ENCODE measurements at regions not wholly inside any gene's neighbourhood (a gene's known extent, or its start where the extent isn't known, plus 50 kb on each side); places are given as distances from the start of the nearest gene placed in this dataset.

- in situ Hi-C loops (cut with MboI; ENCODE audit: low sequenced_read_pairs, unreplicated experiment), result no loop called here
- no peak for DNase-seq (ENCODE audit: low spot score)
- TF ChIP-seq CTCF (IDR thresholded peaks at IDR 0.05; ENCODE audit: borderline replicate concordance, control extremely low read depth, extremely low read depth, insufficient read depth, missing control alignments), result no peak
Observed at GRCh38 chr9:73011181-73011750, 58.4 kb upstream of the ALDH1A1 start.

- DNase-seq (ENCODE audit: low spot score), result no peak
- no peak for TF ChIP-seq CTCF (IDR thresholded peaks at IDR 0.05; ENCODE audit: borderline replicate concordance, control extremely low read depth, extremely low read depth, insufficient read depth, missing control alignments)
- in situ Hi-C loops (cut with MboI; ENCODE audit: low sequenced_read_pairs, unreplicated experiment), result no loop called here
Observed at GRCh38 chr9:73009649-73010288, 56.9 kb upstream of the ALDH1A1 start.

- in situ Hi-C loops (cut with MboI; ENCODE audit: low sequenced_read_pairs, unreplicated experiment), result no loop called here
- DNase-seq (ENCODE audit: low spot score), result no peak
Observed at GRCh38 chr9:73007966-73008672, 55.3 kb upstream of the ALDH1A1 start.

GRCh38 chr9:73006986-73007385 lies 54.1 kb upstream of the ALDH1A1 start:
- no peak for DNase-seq (ENCODE audit: low spot score)
- TF ChIP-seq CTCF (IDR thresholded peaks at IDR 0.05; ENCODE audit: borderline replicate concordance, control extremely low read depth, extremely low read depth, insufficient read depth, missing control alignments), result no peak
- in situ Hi-C loops (cut with MboI; ENCODE audit: low sequenced_read_pairs, unreplicated experiment), result no loop called here

More at GRCh38 chr9:73007966-73008672, 55.3 kb upstream of the ALDH1A1 start:
- TF ChIP-seq CTCF (IDR thresholded peaks at IDR 0.05; ENCODE audit: borderline replicate concordance, control extremely low read depth, extremely low read depth, insufficient read depth, missing control alignments), result no peak
